ENCODE measurements at regions not wholly inside any gene's neighbourhood (a gene's known extent, or its start where the extent isn't known, plus 50 kb on each side); places are given as distances from the start of the nearest gene placed in this dataset.

- Histone ChIP-seq H4K20me1 (ENCODE audit: control insufficient read depth, extremely low read depth, insufficient read depth, low read length) (no peaks in the 10 kb centered on the region), H3K4me3 (replicated peaks in 1 of 4; ENCODE audit: control extremely low read depth in 1 of 4, insufficient read depth in 1 of 4, low read depth in 3 of 4, low read length in 4 of 4) (no peak overlapping the region), H3K36me3 (ENCODE audit: control insufficient read depth, insufficient read depth, low read length) (no peaks in the 10 kb centered on the region), H3K9ac (ENCODE audit: insufficient read depth, low read length) (no peak overlapping the region), H3K27ac (ENCODE audit: insufficient read depth, low read length) (peak overlapping the region; percentile 67), H2AFZ (ENCODE audit: low read length) (no peak overlapping the region), H3K4me1 (ENCODE audit: control insufficient read depth, extremely low read depth, insufficient read depth, low read length) (peaks cover 15% of the 10 kb centered on the region), H3K9me3 (ENCODE audit: control insufficient read depth, insufficient read depth, low read depth, low read length) (no peaks in the 10 kb centered on the region), H3K4me2 (ENCODE audit: extremely low read depth, insufficient read depth, low read length) (peak overlapping the region; percentile 46), H3K27me3 (ENCODE audit: control insufficient read depth, insufficient read depth, low read length) (no peaks in the 10 kb centered on the region), H3K79me2 (ENCODE audit: control insufficient read depth, insufficient read depth, low read length) (peaks cover 70% of the 10 kb centered on the region)
- DNase-seq (ENCODE audit: low read depth in 2 of 2): peak in 1 of 2 donors; percentile 50
- TF ChIP-seq, protein P1, sequence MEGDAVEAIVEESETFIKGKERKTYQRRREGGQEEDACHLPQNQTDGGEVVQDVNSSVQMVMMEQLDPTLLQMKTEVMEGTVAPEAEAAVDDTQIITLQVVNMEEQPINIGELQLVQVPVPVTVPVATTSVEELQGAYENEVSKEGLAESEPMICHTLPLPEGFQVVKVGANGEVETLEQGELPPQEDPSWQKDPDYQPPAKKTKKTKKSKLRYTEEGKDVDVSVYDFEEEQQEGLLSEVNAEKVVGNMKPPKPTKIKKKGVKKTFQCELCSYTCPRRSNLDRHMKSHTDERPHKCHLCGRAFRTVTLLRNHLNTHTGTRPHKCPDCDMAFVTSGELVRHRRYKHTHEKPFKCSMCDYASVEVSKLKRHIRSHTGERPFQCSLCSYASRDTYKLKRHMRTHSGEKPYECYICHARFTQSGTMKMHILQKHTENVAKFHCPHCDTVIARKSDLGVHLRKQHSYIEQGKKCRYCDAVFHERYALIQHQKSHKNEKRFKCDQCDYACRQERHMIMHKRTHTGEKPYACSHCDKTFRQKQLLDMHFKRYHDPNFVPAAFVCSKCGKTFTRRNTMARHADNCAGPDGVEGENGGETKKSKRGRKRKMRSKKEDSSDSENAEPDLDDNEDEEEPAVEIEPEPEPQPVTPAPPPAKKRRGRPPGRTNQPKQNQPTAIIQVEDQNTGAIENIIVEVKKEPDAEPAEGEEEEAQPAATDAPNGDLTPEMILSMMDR (conservative IDR thresholded peaks at IDR 0.05 in 1 of 2, IDR thresholded peaks at IDR 0.05 in 1 of 2; ENCODE audit: low read depth in 1 of 2, low read length in 2 of 2): no peak
- TF ChIP-seq EZH2 (IDR thresholded peaks at IDR 0.05; ENCODE audit: low read length, missing control alignments): no peak
These were observed 192.4 kb upstream of the IL12A start for GRCh38 chr3:159796226-159796625.

DNA sequence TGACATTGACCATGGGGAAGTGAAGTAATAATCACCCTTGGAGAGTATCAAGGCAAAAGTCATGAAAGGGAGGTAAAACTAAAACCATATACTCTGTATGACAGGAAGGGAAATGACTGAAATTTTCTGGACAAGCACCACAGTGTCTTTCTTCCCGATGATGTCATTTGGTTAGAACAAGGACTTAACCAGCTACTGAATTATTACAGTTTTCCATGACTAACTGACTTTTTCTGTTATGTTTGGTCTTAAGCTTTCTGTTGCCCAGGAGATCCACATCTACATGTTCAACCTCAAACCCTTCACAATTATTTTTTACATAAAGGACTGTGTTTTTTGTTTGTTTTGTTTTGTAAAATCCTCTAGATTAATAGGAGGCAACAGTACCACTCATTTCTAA lies 191.9 kb upstream of the IL12A start:
- no peaks in the 10 kb centered on the region for H3K36me3 ChIP-seq (ENCODE audit: control insufficient read depth, insufficient read depth, low read length)
- H3K9me3 ChIP-seq (ENCODE audit: control insufficient read depth, insufficient read depth, low read depth, low read length): no peaks in the 10 kb centered on the region
- no peak overlapping the region for H2AFZ ChIP-seq (ENCODE audit: low read length)
- TF ChIP-seq, protein P1 (conservative IDR thresholded peaks at IDR 0.05 in 1 of 2, IDR thresholded peaks at IDR 0.05 in 1 of 2; ENCODE audit: low read depth in 1 of 2, low read length in 2 of 2): no peak
- TF ChIP-seq EZH2 (IDR thresholded peaks at IDR 0.05; ENCODE audit: low read length, missing control alignments): no peak
- no peak overlapping the region for H3K9ac ChIP-seq (ENCODE audit: insufficient read depth, low read length)
- no peak overlapping the region for H3K4me2 ChIP-seq (ENCODE audit: extremely low read depth, insufficient read depth, low read length)
- H3K79me2 ChIP-seq (ENCODE audit: control insufficient read depth, insufficient read depth, low read length): peaks cover 67% of the 10 kb centered on the region
- peak overlapping the region; percentile 67 for H3K27ac ChIP-seq (ENCODE audit: insufficient read depth, low read length)
- peaks cover 15% of the 10 kb centered on the region for H3K4me1 ChIP-seq (ENCODE audit: control insufficient read depth, extremely low read depth, insufficient read depth, low read length)
- H4K20me1 ChIP-seq (ENCODE audit: control insufficient read depth, extremely low read depth, insufficient read depth, low read length): no peaks in the 10 kb centered on the region
- DNase-seq (ENCODE audit: low read depth in 2 of 2): peak; percentile 71 to 97
- no peak overlapping the region for H3K4me3 ChIP-seq (replicated peaks in 1 of 4; ENCODE audit: control extremely low read depth in 1 of 4, insufficient read depth in 1 of 4, low read depth in 3 of 4, low read length in 4 of 4)
- no peaks in the 10 kb centered on the region for H3K27me3 ChIP-seq (ENCODE audit: control insufficient read depth, insufficient read depth, low read length)

GRCh38 chr3:159797771-159798170 lies 190.9 kb upstream of the IL12A start:
- Histone ChIP-seq H3K4me3 (replicated peaks in 1 of 4; ENCODE audit: control extremely low read depth in 1 of 4, insufficient read depth in 1 of 4, low read depth in 3 of 4, low read length in 4 of 4) (no peak overlapping the region), H3K9me3 (ENCODE audit: control insufficient read depth, insufficient read depth, low read depth, low read length) (no peaks in the 10 kb centered on the region), H4K20me1 (ENCODE audit: control insufficient read depth, extremely low read depth, insufficient read depth, low read length) (no peaks in the 10 kb centered on the region), H3K36me3 (ENCODE audit: control insufficient read depth, insufficient read depth, low read length) (no peaks in the 10 kb centered on the region), H3K9ac (ENCODE audit: insufficient read depth, low read length) (no peak overlapping the region), H3K4me2 (ENCODE audit: extremely low read depth, insufficient read depth, low read length) (no peak overlapping the region), H3K4me1 (ENCODE audit: control insufficient read depth, extremely low read depth, insufficient read depth, low read length) (peaks cover 19% of the 10 kb centered on the region), H3K79me2 (ENCODE audit: control insufficient read depth, insufficient read depth, low read length) (peaks cover 70% of the 10 kb centered on the region), H3K27ac (ENCODE audit: insufficient read depth, low read length) (no peak overlapping the region), H3K27me3 (ENCODE audit: control insufficient read depth, insufficient read depth, low read length) (no peaks in the 10 kb centered on the region), H2AFZ (ENCODE audit: low read length) (no peak overlapping the region)
- no peak for DNase-seq (ENCODE audit: low read depth in 2 of 2)
- TF ChIP-seq, protein P1 (conservative IDR thresholded peaks at IDR 0.05 in 1 of 2, IDR thresholded peaks at IDR 0.05 in 1 of 2; ENCODE audit: low read depth in 1 of 2, low read length in 2 of 2): no peak
- TF ChIP-seq EZH2 (IDR thresholded peaks at IDR 0.05; ENCODE audit: low read length, missing control alignments): no peak
